ENCODE measurements at regions not wholly inside any gene's neighbourhood (a gene's known extent, or its start where the extent isn't known, plus 50 kb on each side); places are given as distances from the start of the nearest gene placed in this dataset.

DNA sequence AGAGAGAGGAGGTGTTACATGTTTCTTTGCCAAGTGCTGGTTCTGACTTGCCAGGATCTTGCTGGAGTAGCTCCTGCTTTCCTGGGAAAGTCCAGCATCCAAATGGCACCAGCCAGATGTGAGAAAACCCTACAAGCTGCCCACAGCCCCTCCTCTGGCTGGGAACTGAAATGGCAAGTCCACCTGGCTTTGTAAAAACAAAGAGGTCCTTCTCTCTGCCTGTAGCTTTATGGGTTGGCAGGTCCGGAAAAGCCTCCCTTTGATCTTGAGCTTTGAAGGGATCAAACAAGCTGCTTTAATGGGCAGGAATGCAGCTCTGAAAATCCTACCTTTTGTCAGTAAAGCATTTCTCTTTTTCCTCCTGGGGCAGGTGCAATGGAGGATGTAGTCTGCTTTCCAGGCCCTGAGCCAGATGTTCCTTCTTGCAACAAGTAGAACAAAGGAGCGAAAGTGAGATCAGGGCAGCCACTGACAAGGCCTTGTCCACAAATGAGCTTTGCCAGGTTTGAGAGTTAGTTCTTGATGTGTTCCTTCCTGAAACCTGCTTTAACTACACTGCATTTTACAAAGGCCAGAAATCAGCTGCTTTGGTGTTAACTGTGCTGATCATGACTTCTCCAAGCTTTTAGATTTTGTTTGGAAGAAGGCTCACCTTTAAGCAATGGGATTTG is 456.7 kb downstream of the ZNF608 start:
- TF ChIP-seq, protein P1, sequence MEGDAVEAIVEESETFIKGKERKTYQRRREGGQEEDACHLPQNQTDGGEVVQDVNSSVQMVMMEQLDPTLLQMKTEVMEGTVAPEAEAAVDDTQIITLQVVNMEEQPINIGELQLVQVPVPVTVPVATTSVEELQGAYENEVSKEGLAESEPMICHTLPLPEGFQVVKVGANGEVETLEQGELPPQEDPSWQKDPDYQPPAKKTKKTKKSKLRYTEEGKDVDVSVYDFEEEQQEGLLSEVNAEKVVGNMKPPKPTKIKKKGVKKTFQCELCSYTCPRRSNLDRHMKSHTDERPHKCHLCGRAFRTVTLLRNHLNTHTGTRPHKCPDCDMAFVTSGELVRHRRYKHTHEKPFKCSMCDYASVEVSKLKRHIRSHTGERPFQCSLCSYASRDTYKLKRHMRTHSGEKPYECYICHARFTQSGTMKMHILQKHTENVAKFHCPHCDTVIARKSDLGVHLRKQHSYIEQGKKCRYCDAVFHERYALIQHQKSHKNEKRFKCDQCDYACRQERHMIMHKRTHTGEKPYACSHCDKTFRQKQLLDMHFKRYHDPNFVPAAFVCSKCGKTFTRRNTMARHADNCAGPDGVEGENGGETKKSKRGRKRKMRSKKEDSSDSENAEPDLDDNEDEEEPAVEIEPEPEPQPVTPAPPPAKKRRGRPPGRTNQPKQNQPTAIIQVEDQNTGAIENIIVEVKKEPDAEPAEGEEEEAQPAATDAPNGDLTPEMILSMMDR (conservative IDR thresholded peaks at IDR 0.05 in 1 of 2, IDR thresholded peaks at IDR 0.05 in 1 of 2; ENCODE audit: low read depth in 1 of 2, low read length in 2 of 2): no peak
- TF ChIP-seq EZH2 (IDR thresholded peaks at IDR 0.05; ENCODE audit: low read length, missing control alignments): no peak

Measured in fibroblast of lung (primary cell).